CMK (cell line): ENCODE measurements at regions not wholly inside any gene's neighbourhood (a gene's known extent, or its start where the extent isn't known, plus 50 kb on each side); places are given as distances from the start of the nearest gene placed in this dataset.
"Not testable (repeated sequence)": the region's sequence is repeated elsewhere in the genome, so short reads cannot be mapped to it uniquely, and the experiment has no call there.

Experiments
- DNase-seq: peaks from one replicate; pipeline ENCODE4 v3.0.0-alpha.2; 2010; ENCODE audit warnings: low read depth

GRCh38 chr9:87333802-87334201 lies 163.9 kb upstream of the DAPK1 start:
- DNase-seq, result no peak

GRCh38 chr9:87334366-87334765 lies 163.3 kb upstream of the DAPK1 start:
- no peak for DNase-seq

DNA sequence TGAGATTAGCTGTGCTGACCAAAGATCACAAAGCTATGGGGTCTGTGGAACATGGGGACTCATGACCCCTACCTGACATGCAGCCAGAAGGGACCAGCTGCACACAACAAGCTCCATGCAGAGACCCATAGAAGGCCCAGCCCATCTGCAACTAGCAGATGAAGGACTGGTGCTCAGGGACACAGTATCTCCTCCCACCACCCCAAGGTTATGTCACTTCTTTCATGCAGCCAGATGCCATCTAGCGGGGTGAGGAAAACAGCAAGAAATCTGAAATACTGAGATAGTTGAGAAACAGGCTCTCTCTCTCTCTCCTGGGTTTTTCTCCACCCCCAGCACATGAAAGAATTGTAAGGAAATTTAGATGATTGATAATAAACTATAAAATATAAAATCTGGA lies 161.3 kb upstream of the DAPK1 start:
- no peak for DNase-seq

DNA sequence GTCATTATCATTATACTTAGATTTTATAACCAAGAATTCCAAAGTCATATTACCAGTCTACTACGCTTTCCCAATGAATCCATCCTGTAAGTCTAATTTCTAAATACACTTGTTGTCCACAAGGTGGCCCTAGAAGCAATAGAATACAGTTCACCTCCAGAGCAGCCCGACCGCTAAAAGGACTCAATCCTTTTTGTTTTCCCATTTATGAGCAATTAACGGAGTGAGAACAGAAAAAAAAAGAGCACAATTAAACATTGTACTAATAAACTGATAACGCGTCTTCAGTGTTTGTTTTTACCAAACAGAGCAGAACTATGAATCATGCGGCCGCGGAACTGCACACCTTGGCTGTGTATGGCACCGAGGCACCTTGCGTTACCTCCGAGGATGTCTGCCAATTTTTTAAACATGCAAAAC lies 160.7 kb upstream of the DAPK1 start:
- DNase-seq, result peak; percentile 7

DNA sequence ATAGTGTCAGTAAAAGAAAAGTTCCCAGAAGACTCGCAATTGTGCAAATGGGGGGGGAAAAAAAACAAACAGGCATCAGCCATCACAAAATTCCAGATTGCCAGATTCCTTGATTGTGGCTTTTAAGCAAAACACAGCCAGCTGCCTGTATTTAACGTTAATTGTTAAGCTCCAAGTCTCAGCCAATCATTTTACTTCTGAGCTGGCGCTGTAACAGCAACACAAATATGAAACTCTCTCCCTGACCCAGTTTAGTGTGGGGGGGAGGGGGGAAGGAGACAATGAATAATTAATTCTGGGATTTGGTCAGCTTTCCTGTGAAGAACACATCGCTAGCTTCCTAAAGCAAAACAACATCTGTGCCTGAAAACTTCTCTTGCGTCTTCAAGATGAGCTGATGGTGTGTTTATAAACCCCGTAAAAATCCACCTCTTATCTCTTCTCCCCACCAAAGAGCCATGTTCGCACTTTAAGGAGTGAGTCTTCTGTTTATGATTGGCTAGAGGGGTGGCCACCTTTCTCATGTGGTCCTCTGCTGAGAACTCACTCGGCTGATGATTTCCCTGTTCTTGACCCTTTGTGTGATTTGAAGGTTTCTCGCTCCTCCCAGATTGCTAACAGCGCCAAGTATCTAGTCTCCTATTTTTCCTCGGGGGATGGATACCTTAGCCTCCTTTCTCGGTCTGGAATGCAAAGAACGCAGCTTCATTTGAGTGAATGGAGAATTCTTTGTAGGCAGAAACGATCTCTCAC lies 160.2 kb upstream of the DAPK1 start:
- no peak for DNase-seq

- DNase-seq, result no peak
These were observed 159.3 kb upstream of the DAPK1 start for GRCh38 chr9:87338088-87338989.

GRCh38 chr9:87340391-87340790 lies 157.3 kb upstream of the DAPK1 start:
- DNase-seq, result no peak

DNA sequence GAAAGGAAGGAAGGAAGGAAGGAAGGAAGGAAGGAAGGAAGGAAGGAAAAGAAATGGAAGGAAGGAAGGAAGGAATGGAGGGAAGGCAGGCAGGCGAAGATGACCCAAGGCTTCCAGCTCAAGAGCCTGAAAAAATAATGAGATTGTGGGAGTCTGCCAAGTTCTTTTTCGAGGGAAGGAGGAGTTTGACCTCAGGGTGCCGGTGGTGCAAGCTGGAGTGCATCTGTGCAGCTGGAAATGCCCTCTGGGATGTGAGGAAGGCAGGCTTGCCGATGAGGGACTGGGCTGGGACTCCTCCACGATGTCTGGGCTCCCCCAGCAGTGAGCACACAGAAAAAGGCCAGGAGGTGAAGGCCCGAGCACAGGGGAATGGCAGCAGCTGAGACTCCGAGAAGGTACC lies 154.9 kb upstream of the DAPK1 start:
- no peak for DNase-seq

- DNase-seq, result no peak
These were observed 153.7 kb upstream of the DAPK1 start for GRCh38 chr9:87343816-87344430.

DNA sequence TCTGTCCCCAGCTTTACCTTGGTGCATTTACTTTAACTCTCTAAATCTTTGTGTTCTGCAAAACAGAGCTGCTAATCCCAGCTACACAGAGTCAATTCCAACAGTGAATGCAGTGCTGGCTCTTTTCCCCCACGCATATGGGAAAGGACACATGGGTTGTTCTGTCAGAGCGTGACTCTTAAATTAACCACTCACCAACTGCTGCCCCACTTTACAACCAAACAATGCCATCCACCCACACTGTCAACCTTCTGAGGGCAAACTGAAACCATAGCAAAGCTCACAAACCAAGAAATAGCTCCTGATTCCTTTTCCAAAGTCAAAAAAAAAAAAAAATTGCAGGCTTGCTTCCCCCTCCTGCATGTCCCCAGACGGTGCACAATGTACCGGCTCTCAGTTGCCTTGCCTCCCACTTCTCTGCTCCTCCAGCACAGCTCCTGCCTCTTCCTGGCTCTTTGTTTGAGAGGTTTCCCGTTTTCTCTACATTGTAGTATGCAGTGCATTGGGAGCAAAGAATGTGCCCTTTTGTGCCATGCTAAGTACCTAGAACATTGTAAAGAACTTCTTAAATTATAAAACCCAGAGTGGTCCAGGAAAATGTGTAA lies 151.5 kb upstream of the DAPK1 start:
- no peak for DNase-seq

- no peak for DNase-seq
These were observed 146.8 kb upstream of the DAPK1 start for GRCh38 chr9:87350915-87351314.

DNA sequence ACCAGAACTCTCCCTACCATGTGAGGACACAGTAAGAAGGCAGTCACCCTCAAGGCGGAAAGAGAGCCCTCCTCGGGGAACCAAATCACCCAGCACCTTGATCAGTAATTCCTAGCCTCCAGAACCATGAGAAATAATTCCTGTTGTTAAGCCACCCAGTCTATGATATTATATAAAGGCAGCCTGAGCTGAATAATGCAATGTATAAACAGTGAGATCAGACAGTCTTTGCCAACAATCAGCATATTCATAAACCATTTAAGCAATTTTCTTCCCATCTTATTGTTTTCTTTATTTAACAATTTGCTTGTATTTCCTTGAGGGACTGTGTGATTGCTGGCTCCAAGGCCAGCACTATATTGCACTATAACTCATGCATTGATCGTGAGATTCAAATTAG lies 144.4 kb upstream of the DAPK1 start:
- DNase-seq, result no peak

DNA sequence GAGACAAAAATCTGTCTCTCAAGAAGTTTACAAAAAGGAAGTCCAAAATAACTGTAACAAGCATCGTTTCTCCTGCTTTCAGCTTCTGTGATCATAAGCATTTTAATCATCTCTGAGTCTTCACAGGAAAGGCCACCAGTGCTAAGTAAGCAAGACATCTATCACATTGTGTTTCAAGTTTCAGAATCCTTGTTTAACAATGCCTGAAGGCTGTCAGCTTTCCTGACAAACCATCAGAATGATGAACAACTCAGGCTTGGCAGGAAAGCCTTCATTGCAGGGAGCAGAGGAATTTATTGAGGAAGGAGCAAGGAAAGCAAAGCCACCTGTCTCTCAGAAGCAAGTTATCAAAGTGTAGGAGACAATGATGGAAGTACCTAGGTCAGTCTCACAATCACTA lies 143.5 kb upstream of the DAPK1 start:
- no peak for DNase-seq

DNA sequence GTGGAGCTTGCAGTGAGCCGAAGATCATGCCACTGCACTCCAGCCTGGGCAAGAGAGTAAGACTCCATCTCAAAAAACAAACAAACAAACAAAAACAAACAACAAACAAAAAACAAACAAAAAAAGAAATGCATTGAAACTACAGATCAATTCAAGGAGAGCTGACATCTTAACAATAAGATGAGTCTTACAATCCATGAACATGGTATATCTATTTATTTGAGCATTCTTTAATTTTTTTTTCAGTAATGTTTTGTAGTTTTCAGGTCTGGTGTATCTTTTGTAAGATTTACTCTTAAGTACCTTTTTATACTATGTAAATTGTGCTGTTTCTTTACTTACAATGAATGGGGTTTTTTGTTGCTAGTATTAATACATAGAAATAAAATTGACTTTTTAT lies 140.1 kb upstream of the DAPK1 start:
- DNase-seq, result no peak

- DNase-seq, result no peak
These were observed 138.4 kb upstream of the DAPK1 start for GRCh38 chr9:87359264-87359663.

DNA sequence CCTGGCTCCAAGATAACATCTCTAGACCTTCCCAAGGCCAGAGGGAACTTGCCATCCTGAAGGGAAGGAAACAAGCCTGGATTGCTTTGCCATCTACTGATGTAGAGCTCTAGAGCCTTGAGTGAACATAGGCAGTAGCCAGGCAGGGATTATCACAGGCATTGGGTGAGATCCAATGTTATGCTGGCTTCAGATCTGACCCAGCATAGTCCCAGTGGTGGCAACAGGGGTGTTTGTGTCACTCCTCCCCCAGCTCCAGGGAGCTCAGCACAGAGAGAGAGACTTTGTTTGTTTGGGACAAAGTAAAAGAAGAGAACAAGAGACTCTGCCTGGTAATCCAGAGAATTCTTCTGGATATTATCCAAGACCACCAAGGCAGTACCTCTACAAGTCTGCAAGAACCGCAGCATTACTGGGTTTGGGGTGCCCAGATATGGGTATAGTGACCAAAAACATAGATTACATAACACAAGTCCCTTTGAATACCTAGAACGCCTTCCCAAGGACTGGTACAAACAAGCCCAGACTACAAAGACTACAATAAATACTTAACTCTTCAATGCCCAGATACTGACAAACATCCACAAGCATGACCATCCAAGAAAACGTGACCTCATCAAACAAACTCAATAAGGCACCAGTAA lies 137.6 kb upstream of the DAPK1 start:
- no peak for DNase-seq

DNA sequence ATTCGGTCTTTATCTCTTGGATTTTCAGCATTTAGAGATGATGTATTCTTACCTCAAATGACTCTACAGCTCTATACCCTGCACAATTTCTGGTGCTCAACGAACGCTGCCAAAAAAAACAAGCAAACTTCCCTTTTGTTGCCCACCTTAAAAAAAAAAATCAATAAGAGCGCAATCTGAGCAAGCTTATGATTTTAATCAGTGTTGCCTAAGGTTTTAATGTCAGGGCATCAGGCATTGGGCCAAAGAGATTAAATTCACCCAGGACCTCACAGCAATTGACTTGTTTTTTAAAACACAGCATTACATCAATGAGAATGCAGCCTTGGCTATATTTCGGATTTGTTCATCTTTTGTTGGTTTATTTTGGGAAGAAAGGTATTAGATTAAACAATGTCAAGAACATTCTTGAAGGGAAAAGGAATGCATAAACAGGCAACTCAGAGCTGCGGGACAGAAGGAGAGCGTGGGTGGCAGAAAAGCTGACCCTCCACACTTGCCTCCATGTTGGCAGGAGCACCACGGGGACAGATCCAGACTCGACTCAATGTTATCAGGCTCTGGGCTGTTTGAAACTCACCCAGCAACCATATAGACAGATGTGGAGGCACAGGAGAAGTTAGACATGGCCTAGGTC lies 127.5 kb upstream of the DAPK1 start:
- DNase-seq, result no peak

DNA sequence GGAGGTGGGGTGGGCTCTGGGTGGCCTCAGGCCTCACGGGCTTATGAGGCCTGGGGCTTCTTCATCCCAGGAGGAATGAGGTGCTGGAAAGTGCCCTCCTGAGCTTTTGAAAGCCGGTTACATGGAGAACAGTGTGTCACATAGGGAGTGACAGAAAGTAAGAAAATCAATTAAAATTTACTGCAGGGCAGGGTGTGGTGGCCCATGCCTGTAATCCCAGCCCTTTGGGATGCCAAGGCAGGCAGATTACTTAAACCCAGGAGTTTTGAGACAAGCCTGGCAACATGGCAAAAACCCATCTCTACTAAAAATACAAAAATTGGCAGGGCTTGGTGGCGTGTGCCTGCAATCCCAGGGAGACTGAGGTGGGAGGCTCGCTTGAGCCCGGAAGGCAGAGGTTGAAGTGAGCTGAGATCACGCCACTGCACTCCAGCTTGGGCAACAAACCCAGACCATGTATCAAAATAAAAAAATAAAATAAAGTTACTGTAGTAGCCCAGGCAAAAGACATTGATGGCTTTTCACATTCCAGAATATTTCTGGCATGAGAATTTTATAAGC lies 125.8 kb upstream of the DAPK1 start:
- DNase-seq, result no peak

GRCh38 chr9:87372356-87372851 lies 125.3 kb upstream of the DAPK1 start:
- DNase-seq, result no peak

- not testable (repeated sequence) for DNase-seq
These were observed 123.4 kb upstream of the DAPK1 start for GRCh38 chr9:87374023-87374919.
